NAMALWA (cell line): ENCODE measurements at regions not wholly inside any gene's neighbourhood (a gene's known extent, or its start where the extent isn't known, plus 50 kb on each side); places are given as distances from the start of the nearest gene placed in this dataset.
A peak's percentile ranks its signal among the peaks of the same experiment; 100 is the strongest.

Experiments
- DNase-seq: peaks from one replicate; pipeline ENCODE4 v3.0.0-alpha.2; 2015; ENCODE audit warnings: low spot score

- DNase-seq = no peak
Measured at GRCh38 chr13:109644069-109644750, 142.2 kb downstream of the IRS2 start.

DNA sequence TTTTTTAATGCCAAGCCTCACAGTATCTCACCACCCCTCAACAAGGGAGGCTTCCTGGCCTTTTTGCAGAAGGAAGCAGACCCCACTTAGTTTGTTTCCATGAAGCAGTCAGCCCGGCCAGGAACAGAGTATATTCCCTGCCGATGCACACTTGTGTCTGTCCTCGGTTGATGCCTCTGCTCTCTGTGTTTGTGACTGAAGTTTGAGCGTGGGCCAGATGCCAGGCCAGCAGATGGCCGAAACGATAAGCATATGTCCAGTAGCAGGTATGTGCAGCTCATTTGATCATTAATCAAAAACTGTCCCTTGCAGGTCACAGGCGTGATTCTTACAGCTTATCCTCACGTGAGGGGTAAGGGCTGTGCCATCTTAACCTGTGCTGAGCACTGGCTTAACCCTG lies 144.0 kb downstream of the IRS2 start:
- DNase-seq = no peak

- DNase-seq = no peak
Measured at GRCh38 chr13:109636736-109637135, 149.6 kb downstream of the IRS2 start.

- DNase-seq = no peak
Measured at GRCh38 chr13:109631069-109631468, 155.3 kb downstream of the IRS2 start.

- DNase-seq = no peak
Measured at GRCh38 chr13:109630271-109630670, 156.1 kb downstream of the IRS2 start.

GRCh38 chr13:109629737-109630136 lies 156.6 kb downstream of the IRS2 start:
- no peak for DNase-seq

DNA sequence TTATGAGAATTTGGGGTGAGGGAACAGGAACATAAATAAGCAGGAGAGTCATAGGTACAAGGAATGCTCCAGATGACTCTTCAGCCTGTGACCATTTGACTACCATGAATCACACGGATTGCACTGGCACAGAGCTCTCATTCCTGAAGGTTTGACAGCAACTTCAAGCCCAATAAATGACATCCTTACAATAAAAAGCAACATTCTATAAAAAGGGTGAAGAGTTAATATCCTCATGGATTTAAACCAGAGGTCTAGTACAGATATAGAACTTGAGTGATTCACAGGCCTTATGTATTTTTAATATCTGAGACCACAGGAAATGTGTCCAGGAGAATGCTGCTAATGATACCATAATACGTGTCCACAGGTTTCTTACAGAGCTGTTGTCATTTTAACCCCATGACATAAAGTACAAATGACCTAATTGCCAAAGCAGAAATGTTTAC lies 158.1 kb downstream of the IRS2 start:
- DNase-seq = no peak

DNA sequence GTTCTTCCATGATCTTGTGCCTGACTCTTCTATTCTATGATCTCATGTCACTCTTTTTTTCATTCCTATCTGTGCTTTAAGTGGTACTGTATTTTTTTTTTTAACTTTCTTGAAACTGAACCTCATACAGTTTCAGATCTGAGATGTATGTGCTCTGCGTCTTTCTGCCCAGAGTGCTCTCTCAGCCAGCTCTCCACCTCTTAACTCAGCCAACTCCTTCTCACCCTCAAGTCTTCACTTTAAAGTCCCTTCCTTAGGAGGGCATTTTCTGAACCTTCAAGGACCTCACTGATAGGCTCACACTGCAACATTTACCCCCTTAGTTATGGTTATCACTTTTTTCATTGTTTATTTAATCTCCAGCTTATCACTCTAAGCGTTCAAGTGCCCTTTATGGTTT lies 158.7 kb downstream of the IRS2 start:
- DNase-seq = no peak

DNA sequence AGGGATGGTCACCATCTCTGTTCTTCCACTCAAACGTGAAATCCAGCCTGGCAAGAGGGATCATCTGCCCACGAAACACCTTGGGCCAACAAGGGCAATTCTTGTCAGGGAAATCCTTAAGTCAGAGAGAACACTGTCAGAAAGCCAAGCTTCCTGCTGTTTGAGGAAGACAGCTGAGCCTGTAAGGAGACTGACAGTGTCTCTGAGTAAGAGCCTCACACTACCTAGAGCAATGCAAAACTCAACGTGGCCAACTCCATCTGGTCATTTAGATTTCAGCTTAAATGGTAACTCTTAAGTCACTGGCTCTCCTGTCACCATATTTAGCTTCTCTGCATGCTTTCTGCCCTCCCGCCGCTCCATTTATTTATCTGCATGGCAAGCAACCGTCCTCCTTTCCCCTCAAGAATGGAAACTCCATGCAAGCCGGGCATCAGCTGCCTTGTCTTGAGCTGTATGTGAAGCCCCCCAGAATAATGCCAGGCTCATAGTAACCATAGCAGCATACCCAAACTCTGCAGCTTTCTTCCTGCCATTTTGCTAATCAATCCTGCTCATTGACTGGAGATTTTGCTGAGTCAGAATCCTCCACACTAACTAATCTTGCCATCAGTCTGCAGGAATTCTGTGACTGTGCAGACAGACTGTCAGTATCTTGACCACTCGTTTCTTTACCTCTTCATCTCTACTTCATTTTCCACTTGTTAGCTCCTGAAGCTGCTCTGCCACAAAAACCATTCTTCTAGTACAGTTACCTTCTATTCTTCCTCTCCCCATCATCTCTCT lies 159.8 kb downstream of the IRS2 start:
- DNase-seq = no peak

DNA sequence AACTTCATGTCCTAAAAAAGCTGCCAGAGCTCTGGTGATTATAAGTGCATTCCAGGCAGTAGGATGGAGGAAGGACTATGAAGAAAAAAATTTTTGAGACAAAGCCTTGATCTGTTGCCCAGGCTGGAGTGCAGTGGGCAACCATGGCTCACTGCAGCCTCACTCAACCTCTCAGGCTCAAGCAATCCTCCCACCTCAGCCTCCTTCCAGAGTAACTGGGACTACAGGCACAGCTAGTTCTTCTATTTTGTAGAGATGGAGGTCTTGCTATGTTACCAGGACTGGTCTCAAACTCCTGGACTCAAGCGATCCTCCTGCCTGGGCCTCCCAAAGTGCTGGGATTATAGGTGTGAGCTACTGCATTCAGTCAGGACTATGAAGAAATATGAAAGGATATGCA lies 161.2 kb downstream of the IRS2 start:
- no peak for DNase-seq

DNA sequence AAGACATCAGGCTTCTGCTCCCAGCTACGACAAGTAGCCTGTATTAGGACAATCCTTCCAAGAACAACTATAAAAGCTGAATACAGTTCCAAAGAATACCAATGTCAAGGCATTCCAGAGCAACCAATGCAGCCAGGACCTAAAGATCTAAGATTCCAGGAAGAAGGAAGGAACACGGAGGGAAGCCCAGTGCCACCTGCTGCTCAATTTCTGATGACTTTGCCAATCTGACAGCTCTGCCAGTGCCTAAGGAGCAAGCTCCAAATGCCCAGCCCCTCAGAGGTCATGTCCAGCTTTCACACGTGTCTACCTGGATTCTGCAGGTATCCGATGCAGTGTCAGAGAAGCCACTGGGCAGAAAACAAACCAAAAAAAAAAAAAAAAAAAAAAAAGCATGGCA lies 164.4 kb downstream of the IRS2 start:
- DNase-seq = no peak

DNA sequence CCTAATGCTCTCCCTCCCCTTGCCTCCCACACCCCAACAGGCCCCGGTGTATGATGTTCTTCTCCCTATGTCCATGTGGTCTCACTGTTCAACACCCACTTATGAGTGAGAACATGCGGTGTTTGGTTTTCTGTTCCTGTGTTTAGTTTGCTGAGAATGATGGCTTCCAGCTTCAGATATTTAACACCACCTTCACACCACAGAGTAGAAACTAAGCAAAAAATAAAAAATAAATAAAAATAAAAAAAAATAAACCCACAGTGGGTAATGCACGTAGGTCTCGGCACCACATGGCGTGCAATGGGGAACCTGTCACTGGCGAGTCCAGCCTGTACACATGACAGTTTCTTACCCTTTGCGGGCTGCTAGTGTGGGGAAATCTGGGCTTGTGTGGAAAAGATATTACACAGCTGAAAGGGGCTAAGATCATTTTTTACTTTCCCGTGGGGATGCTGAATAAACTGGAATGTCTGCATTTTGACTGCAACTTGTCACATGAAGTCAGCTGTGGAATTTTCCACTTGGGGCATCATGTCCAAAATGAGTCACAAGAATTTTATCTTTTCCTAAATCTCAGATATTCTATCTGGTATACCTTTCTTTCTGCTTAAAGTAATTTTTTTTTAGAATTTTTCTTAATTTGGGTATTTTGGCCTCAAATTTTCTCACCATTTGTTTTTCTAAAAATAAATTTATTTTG lies 170.5 kb downstream of the IRS2 start:
- no peak for DNase-seq

DNA sequence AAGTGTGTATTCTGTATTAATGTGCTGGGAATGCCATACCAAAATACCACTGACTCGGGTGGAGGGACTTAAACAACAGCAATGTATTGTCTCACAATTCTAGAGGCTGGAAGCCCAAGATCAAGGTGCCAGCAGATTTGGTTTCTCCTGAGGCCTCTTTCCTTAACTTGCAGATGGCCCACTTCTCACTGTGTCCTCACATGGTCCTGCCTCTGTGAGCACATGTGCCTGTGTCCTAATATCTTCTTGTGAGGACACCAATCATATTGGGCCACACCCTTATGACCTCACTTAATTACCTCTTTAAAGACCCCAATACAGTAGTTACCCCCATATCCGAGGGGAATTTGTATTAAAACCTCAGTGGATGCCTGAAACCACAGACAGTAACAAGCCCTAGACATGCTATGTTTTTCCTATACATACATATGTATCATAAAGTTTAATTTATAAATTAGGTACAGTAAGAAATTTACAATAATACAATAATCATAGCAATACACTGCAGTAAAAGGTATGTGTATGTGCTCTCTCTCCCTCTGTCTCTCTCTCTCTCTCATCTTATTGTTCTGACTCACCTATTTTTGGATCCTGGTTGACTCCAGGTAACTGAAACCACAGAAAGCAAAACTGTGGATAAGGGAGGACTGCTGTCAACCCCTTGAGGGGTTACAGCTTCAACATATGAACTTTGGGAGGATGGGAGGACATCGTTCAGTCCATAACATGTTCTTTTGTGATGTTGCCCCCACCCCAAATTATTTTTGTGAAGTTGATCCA lies 174.3 kb downstream of the IRS2 start:
- no peak for DNase-seq

- DNase-seq = peak; percentile 71
Measured at GRCh38 chr13:109610517-109610916, 175.9 kb downstream of the IRS2 start.

DNA sequence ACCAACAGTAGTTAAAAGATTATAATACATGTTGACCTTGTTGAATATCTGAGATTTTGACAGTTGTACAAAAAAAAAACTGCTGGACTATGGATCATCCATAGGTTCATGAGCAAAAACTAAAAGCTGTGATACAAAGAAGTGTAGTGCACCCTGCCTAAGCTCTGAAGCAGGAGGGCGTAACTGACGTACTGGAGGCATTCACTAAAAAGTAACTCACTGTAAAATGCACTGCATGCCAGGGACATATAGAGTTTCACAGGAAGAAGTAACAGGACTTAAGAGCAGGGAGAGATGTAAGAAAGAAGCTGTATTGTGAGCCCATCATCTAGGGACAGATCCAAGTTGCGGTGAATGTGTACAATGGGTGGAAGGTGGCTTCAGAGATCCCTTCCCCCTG lies 177.9 kb downstream of the IRS2 start:
- DNase-seq = no peak

GRCh38 chr13:109608059-109608458 lies 178.3 kb downstream of the IRS2 start:
- no peak for DNase-seq

DNA sequence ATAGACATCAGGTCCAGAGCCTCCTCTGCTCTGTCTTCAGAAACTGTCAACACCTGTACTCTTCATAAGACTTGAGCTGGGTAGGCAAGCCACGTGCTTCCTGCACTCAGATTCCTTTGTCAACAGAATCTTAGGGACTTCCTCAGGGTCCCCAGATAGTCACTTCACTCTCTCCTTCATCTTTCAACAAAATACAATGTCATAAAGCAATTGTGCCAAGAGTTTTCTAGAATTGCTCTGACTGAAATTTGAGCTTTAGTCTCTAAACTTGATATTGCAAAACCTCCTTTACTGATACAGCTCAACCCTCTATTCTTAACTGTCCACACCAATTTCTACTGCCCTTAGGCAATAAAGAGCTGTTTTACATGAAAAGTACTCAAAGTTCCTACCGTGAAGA lies 179.9 kb downstream of the IRS2 start:
- DNase-seq = no peak

GRCh38 chr13:109605846-109606245 lies 180.5 kb downstream of the IRS2 start:
- DNase-seq = no peak

GRCh38 chr13:109604894-109605293 lies 181.5 kb downstream of the IRS2 start:
- no peak for DNase-seq

GRCh38 chr13:109602356-109602755 lies 184.0 kb downstream of the IRS2 start:
- DNase-seq = no peak

- DNase-seq = no peak
Measured at GRCh38 chr13:109599901-109600657, 186.3 kb downstream of the IRS2 start.

- no peak for DNase-seq
Measured at GRCh38 chr13:109595471-109595870, 190.9 kb downstream of the IRS2 start.
